Effector memory CD8-positive, alpha-beta T cell (primary cell): ENCODE measurements at regions not wholly inside any gene's neighbourhood (a gene's known extent, or its start where the extent isn't known, plus 50 kb on each side); places are given as distances from the start of the nearest gene placed in this dataset.

Experiments used
- ATAC-seq: fragments of 150-1000 bp; cut with Tn5 transposase; replicated peaks from 2 replicates; pipeline ENCODE4 v1.10.0; 2021; ENCODE audit warnings: mild to moderate bottlenecking, moderate library complexity
- DNase-seq, 3 experiments: peaks; one replicate each; pipeline ENCODE4 v3.0.0; 2021
- H3K27ac Mint-ChIP-seq, 2 donors: one replicate each; pipeline ENCODE4 v1.8.0; 2022; ENCODE audit warnings: mild to moderate bottlenecking in 2 of 2, mixed read lengths in 2 of 2, moderate library complexity in 2 of 2
- H3K27me3 Mint-ChIP-seq, 2 donors: one replicate each; pipeline ENCODE4 v1.8.0; 2022; ENCODE audit warnings: mixed read lengths in 2 of 2
- H3K36me3 Mint-ChIP-seq: one replicate; pipeline ENCODE4 v1.8.0; 2022; ENCODE audit warnings: mild to moderate bottlenecking, moderate library complexity, mixed read lengths; ENCODE audit not compliant: insufficient read depth
- H3K4me1 Mint-ChIP-seq, 2 donors: one replicate each; pipeline ENCODE4 v1.8.0; 2022; ENCODE audit warnings: low read depth in 2 of 2, mixed read lengths in 2 of 2
- H3K4me3 Mint-ChIP-seq, 2 donors: one replicate each; pipeline ENCODE4 v1.8.0; 2022; ENCODE audit warnings: mild to moderate bottlenecking in 2 of 2, mixed read lengths in 2 of 2, moderate library complexity in 2 of 2
- H3K9me3 Mint-ChIP-seq, 2 donors: one replicate each; pipeline ENCODE4 v1.8.0; 2022; ENCODE audit warnings: mixed read lengths in 2 of 2

DNA sequence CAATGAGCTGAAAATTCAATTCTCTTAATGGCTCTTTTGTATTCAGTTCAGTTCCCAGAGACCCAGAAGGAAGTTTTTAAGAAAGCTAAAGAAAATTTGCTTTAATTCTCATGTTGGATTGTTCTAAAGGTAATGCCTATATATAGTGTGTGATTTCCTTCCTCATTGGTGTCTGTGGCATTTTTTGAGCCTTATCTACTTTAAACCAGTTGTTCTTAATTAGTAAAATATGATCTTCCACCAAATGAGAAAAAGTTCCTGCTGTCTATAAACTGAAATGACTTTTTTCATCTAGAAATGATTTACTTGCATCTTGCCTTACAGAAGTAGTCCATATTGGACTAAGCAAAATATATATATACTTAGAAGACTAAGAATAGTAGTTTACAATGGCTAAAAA is 622.1 kb upstream of the KIRREL3 start:
- ATAC-seq (no peak), DNase-seq (no peak)
- H3K27ac Mint-ChIP-seq, result no peak overlapping the region
- H3K36me3 Mint-ChIP-seq, result no peaks in the 10 kb centered on the region
- H3K4me3 Mint-ChIP-seq, result no peak overlapping the region
- H3K27me3 Mint-ChIP-seq, result no peaks in the 10 kb centered on the region
- H3K4me1 Mint-ChIP-seq, result no peaks in the 10 kb centered on the region
- H3K9me3 Mint-ChIP-seq, result peaks cover 0 to 6% of the 10 kb centered on the region in 2 donors

DNA sequence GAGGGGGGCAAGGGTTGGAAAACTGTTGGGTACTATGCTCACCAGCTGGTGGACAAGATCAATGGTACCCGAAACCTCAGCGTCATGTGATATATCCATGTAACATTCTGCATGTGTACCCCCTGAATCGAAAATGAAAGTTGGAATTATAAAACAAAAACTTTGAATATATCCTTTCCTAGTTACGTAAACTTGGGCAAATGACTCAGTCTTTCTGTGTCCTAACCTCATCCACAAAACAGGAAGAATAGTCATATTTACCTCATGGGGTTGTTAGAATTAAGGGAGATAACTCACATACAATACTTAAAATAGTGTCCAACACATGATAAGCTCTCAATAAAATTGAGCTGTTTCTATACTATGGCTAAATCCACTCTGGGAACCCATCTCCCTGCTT is 620.1 kb upstream of the KIRREL3 start:
- Mint-ChIP-seq H3K9me3 (peaks cover 0 to 6% of the 10 kb centered on the region in 2 donors), H3K4me3 (no peak overlapping the region)

GRCh38 chr11:127619946-127620345 is 619.4 kb upstream of the KIRREL3 start:
- Mint-ChIP-seq H3K27ac (no peak overlapping the region), H3K9me3 (peaks cover 0 to 6% of the 10 kb centered on the region in 2 donors), H3K27me3 (no peaks in the 10 kb centered on the region), H3K36me3 (no peaks in the 10 kb centered on the region), H3K4me3 (no peak overlapping the region), H3K4me1 (no peaks in the 10 kb centered on the region)
- DNase-seq (no peak), ATAC-seq (no peak)

More for the DNA sequence above, 620.1 kb upstream of the KIRREL3 start:
- H3K36me3 Mint-ChIP-seq, result no peaks in the 10 kb centered on the region
- no peaks in the 10 kb centered on the region for H3K4me1 Mint-ChIP-seq
- H3K27ac Mint-ChIP-seq, result no peak overlapping the region
- DNase-seq, result no peak
- no peaks in the 10 kb centered on the region for H3K27me3 Mint-ChIP-seq
- ATAC-seq, result no peak

GRCh38 chr11:127618721-127619120 is 618.2 kb upstream of the KIRREL3 start:
- peaks cover 0 to 6% of the 10 kb centered on the region in 2 donors for H3K9me3 Mint-ChIP-seq
- no peak overlapping the region for H3K27ac Mint-ChIP-seq
- no peaks in the 10 kb centered on the region for H3K27me3 Mint-ChIP-seq
- no peaks in the 10 kb centered on the region for H3K36me3 Mint-ChIP-seq
- ATAC-seq, result no peak
- H3K4me1 Mint-ChIP-seq, result no peaks in the 10 kb centered on the region
- DNase-seq, result no peak
- no peak overlapping the region for H3K4me3 Mint-ChIP-seq

- Mint-ChIP-seq H3K27me3 (no peaks in the 10 kb centered on the region), H3K27ac (no peak overlapping the region), H3K4me3 (no peak overlapping the region), H3K36me3 (no peaks in the 10 kb centered on the region), H3K4me1 (no peaks in the 10 kb centered on the region), H3K9me3 (peaks cover 0 to 5% of the 10 kb centered on the region in 2 donors)
- DNase-seq (no peak), ATAC-seq (no peak)
These were observed 615.6 kb upstream of the KIRREL3 start for GRCh38 chr11:127616158-127616557.

DNA sequence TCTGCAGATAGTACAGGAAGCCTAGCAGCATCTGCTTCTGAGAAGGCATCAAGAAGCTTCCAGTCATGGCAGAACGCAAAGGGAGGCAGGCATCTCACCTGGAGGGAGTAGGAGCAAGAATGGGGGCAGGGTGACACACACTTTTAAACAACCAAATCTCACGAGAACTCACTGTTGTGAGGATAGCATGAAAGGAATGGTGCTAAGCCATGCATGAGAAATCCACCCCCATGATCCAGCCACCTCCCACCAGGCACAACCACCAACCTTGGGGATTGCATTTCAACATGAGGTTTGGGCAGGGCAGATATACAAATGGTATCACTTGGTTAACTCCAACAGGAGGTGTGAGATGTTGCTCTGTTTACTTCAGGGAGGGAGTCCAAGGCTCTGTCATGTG is 612.0 kb upstream of the KIRREL3 start:
- Mint-ChIP-seq H3K4me3 (no peak overlapping the region), H3K9me3 (peaks cover 0 to 2% of the 10 kb centered on the region in 2 donors), H3K4me1 (no peaks in the 10 kb centered on the region), H3K27me3 (no peaks in the 10 kb centered on the region), H3K36me3 (no peaks in the 10 kb centered on the region), H3K27ac (no peak overlapping the region)
- DNase-seq, result no peak
- ATAC-seq, result no peak

GRCh38 chr11:127609025-127609773 is 608.6 kb upstream of the KIRREL3 start:
- Mint-ChIP-seq H3K27me3 (no peaks in the 10 kb centered on the region), H3K36me3 (no peaks in the 10 kb centered on the region), H3K9me3 (peaks cover 0 to 5% of the 10 kb centered on the region in 2 donors), H3K27ac (no peak overlapping the region), H3K4me3 (no peak overlapping the region), H3K4me1 (no peaks in the 10 kb centered on the region)
- ATAC-seq (no peak), DNase-seq (no peak)

DNA sequence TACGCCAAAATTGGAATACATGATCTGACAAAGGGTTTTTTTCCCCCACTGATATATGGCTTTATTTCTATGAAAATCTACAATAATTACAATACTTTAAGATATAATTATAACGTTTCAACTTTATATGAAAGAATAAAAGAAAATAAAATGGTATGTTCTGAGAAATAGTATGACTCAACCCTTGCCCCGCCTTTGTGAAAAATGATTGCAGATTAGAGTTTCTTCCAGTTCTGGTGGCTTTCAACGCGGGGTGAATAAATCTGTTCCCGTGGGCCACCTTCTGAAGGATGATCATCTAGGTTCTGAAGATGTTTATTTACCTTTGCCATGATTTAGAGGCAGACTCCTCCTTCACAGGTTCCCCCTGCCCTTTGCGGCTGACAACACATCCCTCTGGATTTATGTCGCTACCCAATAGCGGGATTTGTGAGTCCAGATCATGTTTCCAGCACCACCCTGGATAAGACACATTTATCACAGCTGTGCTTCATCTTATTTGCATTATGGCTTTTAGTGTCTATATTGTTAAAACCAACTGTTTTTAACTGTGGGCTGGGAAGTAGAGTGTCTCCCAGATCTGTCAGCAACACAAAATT is 607.0 kb upstream of the KIRREL3 start:
- H3K27ac Mint-ChIP-seq, result no peak overlapping the region
- H3K4me1 Mint-ChIP-seq, result no peaks in the 10 kb centered on the region
- no peak for DNase-seq
- H3K4me3 Mint-ChIP-seq, result no peak overlapping the region
- H3K27me3 Mint-ChIP-seq, result no peaks in the 10 kb centered on the region
- H3K9me3 Mint-ChIP-seq, result peaks cover 0 to 5% of the 10 kb centered on the region in 2 donors
- ATAC-seq, result no peak
- no peaks in the 10 kb centered on the region for H3K36me3 Mint-ChIP-seq

GRCh38 chr11:127601578-127601977 is 601.0 kb upstream of the KIRREL3 start:
- H3K9me3 Mint-ChIP-seq, result peaks cover 6 to 9% of the 10 kb centered on the region in 2 donors
- ATAC-seq (no peak), DNase-seq (no peak)
- H3K4me1 Mint-ChIP-seq, result no peaks in the 10 kb centered on the region
- H3K27ac Mint-ChIP-seq, result no peak overlapping the region
- no peaks in the 10 kb centered on the region for H3K27me3 Mint-ChIP-seq
- H3K36me3 Mint-ChIP-seq, result no peaks in the 10 kb centered on the region
- no peak overlapping the region for H3K4me3 Mint-ChIP-seq

- Mint-ChIP-seq H3K27me3 (no peaks in the 10 kb centered on the region), H3K4me3 (no peak overlapping the region), H3K9me3 (peaks cover 6 to 9% of the 10 kb centered on the region in 2 donors), H3K36me3 (no peaks in the 10 kb centered on the region), H3K4me1 (no peaks in the 10 kb centered on the region), H3K27ac (no peak overlapping the region)
- no peak for ATAC-seq
- no peak for DNase-seq
These were observed 600.1 kb upstream of the KIRREL3 start for GRCh38 chr11:127600674-127601073.

- Mint-ChIP-seq H3K36me3 (no peaks in the 10 kb centered on the region), H3K9me3 (peaks cover 6% of the 10 kb centered on the region in 2 donors), H3K27ac (no peak overlapping the region), H3K4me1 (no peaks in the 10 kb centered on the region), H3K4me3 (no peak overlapping the region), H3K27me3 (no peaks in the 10 kb centered on the region)
- no peak for ATAC-seq
- no peak for DNase-seq
These were observed 597.9 kb upstream of the KIRREL3 start for GRCh38 chr11:127598476-127598875.

GRCh38 chr11:127596433-127596832 is 595.9 kb upstream of the KIRREL3 start:
- Mint-ChIP-seq H3K4me1 (no peaks in the 10 kb centered on the region), H3K27me3 (no peaks in the 10 kb centered on the region), H3K27ac (no peak overlapping the region), H3K4me3 (no peak overlapping the region), H3K9me3 (peaks cover 5 to 8% of the 10 kb centered on the region in 2 donors), H3K36me3 (peaks cover 3% of the 10 kb centered on the region)
- ATAC-seq (no peak), DNase-seq (no peak)

GRCh38 chr11:127592371-127592770 is 591.8 kb upstream of the KIRREL3 start:
- DNase-seq, result no peak
- no peaks in the 10 kb centered on the region for H3K27me3 Mint-ChIP-seq
- peaks cover 0 to 8% of the 10 kb centered on the region in 2 donors for H3K9me3 Mint-ChIP-seq
- H3K4me3 Mint-ChIP-seq, result no peak overlapping the region
- no peaks in the 10 kb centered on the region for H3K4me1 Mint-ChIP-seq
- no peak overlapping the region for H3K27ac Mint-ChIP-seq
- peaks cover 3% of the 10 kb centered on the region for H3K36me3 Mint-ChIP-seq
- ATAC-seq, result no peak

- Mint-ChIP-seq H3K27ac (no peak overlapping the region), H3K4me3 (no peak overlapping the region), H3K36me3 (peaks cover 3% of the 10 kb centered on the region), H3K9me3 (peaks cover 0 to 6% of the 10 kb centered on the region in 2 donors), H3K27me3 (no peaks in the 10 kb centered on the region), H3K4me1 (no peaks in the 10 kb centered on the region)
- ATAC-seq (no peak), DNase-seq (no peak)
These were observed 589.7 kb upstream of the KIRREL3 start for GRCh38 chr11:127590314-127590713.
